ENCODE measurements at regions not wholly inside any gene's neighbourhood (a gene's known extent, or its start where the extent isn't known, plus 50 kb on each side); places are given as distances from the start of the nearest gene placed in this dataset.

DNA sequence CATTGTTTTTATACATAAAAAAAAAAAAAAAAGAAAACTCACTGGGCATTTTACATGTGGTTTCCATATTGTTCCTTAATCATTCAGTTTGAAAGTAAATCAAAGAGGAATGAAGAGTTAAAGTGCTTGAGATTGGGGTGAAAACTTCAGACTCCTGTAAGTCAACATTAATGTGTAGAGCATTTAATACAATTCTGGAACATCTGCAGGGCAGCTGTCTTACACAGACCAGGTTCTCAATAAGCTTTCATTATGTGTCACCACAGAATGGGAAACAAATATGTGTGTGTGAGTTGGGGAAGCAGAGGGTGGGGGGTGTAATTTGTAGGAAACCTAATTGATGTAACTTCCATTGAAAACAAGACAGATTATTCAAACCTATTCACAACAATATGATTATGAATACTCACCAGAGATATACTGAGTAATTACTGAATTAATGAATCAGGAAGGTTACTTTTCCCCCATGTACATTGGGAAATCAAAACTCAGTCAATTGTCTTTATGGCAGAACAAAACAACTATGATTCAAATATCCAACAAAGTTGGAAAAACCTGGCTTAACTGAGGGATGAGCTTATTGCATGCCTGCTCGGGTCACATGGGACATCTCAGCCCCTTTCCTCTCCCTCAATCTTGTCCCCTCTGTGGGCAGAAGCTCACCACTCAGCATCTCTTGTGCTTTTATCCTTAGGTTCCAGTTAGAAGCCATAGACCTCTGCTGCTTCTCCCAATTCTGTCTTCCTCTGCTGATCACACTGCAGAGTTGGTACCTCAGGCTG is 281.2 kb upstream of the THBS1 start:
- H3K4me3 ChIP-seq (replicated peaks in 1 of 3; ENCODE audit: low read depth in 2 of 3, low read length in 3 of 3), result no peak overlapping the region
- WGBS (ENCODE audit: insufficient coverage), result 100% methylated on average over 1 of the region's 1 CpG
- H3K27ac ChIP-seq (ENCODE audit: low read depth in 1 of 2, low read length in 2 of 2), result no peak overlapping the region
- H3K9me3 ChIP-seq (replicated peaks in 1 of 2; ENCODE audit: control insufficient read depth in 1 of 2, insufficient read depth in 1 of 2, low read length in 2 of 2), result no peaks in the 10 kb centered on the region
- peaks cover 12 to 14% of the 10 kb centered on the region in 2 donors for H3K27me3 ChIP-seq (ENCODE audit: control insufficient read depth in 2 of 2, insufficient read depth in 2 of 2, low read length in 2 of 2)
- peak overlapping the region in 1 of 2 donors; percentile 18 for H3K4me3 Mint-ChIP-seq
- no peak for DNase-seq
- H4K20me1 ChIP-seq (ENCODE audit: insufficient read depth, low read length), result no peaks in the 10 kb centered on the region
- no peak overlapping the region for H3K4me2 ChIP-seq (replicated peaks; ENCODE audit: extremely low read depth, low read length, poor library complexity, severe bottlenecking)
- H3K4me1 ChIP-seq (ENCODE audit: control insufficient read depth in 1 of 2, insufficient read depth in 2 of 2, low read length in 2 of 2), result peaks cover 0 to 10% of the 10 kb centered on the region in 2 donors
- H3K27ac Mint-ChIP-seq, result peak overlapping the region in 1 of 7 donors; percentile 1
- no peak overlapping the region for H2AFZ ChIP-seq (ENCODE audit: insufficient read depth, low read depth, low read length, poor library complexity, severe bottlenecking)
- H3K79me2 ChIP-seq (ENCODE audit: insufficient read depth, low read length), result no peaks in the 10 kb centered on the region
- H3K4me1 Mint-ChIP-seq, result peaks cover 16% of the 10 kb centered on the region
- intact Hi-C loops (cut with micrococcal nuclease), result no loop called here
- H3K9me3 Mint-ChIP-seq, result peaks cover 0 to 2% (median 0%) of the 10 kb centered on the region in 7 donors
- H3K9ac ChIP-seq (ENCODE audit: insufficient read depth, low read length, poor library complexity, severe bottlenecking), result no peak overlapping the region
- H3K36me3 ChIP-seq (replicated peaks in 1 of 2; ENCODE audit: control insufficient read depth in 1 of 2, insufficient read depth in 2 of 2, low read length in 2 of 2), result no peaks in the 10 kb centered on the region
- TF ChIP-seq, protein P1, sequence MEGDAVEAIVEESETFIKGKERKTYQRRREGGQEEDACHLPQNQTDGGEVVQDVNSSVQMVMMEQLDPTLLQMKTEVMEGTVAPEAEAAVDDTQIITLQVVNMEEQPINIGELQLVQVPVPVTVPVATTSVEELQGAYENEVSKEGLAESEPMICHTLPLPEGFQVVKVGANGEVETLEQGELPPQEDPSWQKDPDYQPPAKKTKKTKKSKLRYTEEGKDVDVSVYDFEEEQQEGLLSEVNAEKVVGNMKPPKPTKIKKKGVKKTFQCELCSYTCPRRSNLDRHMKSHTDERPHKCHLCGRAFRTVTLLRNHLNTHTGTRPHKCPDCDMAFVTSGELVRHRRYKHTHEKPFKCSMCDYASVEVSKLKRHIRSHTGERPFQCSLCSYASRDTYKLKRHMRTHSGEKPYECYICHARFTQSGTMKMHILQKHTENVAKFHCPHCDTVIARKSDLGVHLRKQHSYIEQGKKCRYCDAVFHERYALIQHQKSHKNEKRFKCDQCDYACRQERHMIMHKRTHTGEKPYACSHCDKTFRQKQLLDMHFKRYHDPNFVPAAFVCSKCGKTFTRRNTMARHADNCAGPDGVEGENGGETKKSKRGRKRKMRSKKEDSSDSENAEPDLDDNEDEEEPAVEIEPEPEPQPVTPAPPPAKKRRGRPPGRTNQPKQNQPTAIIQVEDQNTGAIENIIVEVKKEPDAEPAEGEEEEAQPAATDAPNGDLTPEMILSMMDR (IDR thresholded peaks at IDR 0.05), result no peak
- no peaks in the 10 kb centered on the region for H3K36me3 Mint-ChIP-seq
- H3K27me3 Mint-ChIP-seq (ENCODE audit: low read depth in 3 of 3), result peaks cover 15 to 20% (median 19%) of the 10 kb centered on the region in 3 donors

DNA sequence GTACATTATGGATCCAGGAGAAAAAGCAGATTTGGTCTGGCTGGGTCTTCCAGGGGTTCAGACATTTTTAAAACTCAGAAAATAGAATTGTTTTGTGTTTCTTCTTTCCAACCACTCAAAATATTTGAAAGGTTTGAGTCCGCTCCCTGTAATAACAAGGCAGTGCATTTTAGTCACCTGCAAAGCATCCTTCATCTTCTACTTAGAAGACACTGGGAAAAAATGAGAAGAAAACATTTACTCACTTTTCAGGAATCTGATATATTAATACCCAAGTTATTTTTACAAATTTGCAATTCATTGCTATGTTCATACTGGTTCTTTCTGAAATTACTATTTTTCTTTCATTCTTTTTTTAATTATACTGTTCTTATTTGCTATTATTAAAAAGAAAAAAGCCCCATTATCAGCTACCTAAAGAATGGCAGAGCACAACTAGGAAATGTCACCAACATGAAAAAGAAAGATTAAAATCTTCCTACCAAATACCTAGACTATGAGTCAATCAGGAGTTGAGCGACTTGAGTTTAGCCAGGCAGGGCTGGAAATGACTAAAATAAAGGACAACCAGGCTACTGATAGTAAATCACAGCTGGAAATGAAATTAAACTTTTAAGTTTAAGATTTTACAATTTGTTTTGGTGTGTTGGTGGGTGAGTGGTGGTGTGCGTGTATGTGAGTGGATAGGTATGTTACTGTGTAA is 280.3 kb upstream of the THBS1 start:
- no CpG with 5 or more reads among the region's 3 CpGs for WGBS (ENCODE audit: insufficient coverage)
- intact Hi-C loops (cut with micrococcal nuclease), result no loop called here
- Histone ChIP-seq H2AFZ (ENCODE audit: insufficient read depth, low read depth, low read length, poor library complexity, severe bottlenecking) (no peak overlapping the region), H3K36me3 (replicated peaks in 1 of 2; ENCODE audit: control insufficient read depth in 1 of 2, insufficient read depth in 2 of 2, low read length in 2 of 2) (no peaks in the 10 kb centered on the region), H3K9ac (ENCODE audit: insufficient read depth, low read length, poor library complexity, severe bottlenecking) (no peak overlapping the region), H3K4me1 (ENCODE audit: control insufficient read depth in 1 of 2, insufficient read depth in 2 of 2, low read length in 2 of 2) (peaks cover 0 to 10% of the 10 kb centered on the region in 2 donors), H3K79me2 (ENCODE audit: insufficient read depth, low read length) (no peaks in the 10 kb centered on the region), H3K4me3 (replicated peaks in 1 of 3; ENCODE audit: low read depth in 2 of 3, low read length in 3 of 3) (no peak overlapping the region), H4K20me1 (ENCODE audit: insufficient read depth, low read length) (no peaks in the 10 kb centered on the region), H3K4me2 (replicated peaks; ENCODE audit: extremely low read depth, low read length, poor library complexity, severe bottlenecking) (no peak overlapping the region), H3K27ac (ENCODE audit: low read depth in 1 of 2, low read length in 2 of 2) (no peak overlapping the region), H3K9me3 (replicated peaks in 1 of 2; ENCODE audit: control insufficient read depth in 1 of 2, insufficient read depth in 1 of 2, low read length in 2 of 2) (no peaks in the 10 kb centered on the region), H3K27me3 (ENCODE audit: control insufficient read depth in 2 of 2, insufficient read depth in 2 of 2, low read length in 2 of 2) (peaks cover 14 to 16% of the 10 kb centered on the region in 2 donors)
- H3K27me3 Mint-ChIP-seq (ENCODE audit: low read depth in 3 of 3), result peaks cover 15 to 24% (median 23%) of the 10 kb centered on the region in 3 donors
- H3K4me1 Mint-ChIP-seq, result peaks cover 16% of the 10 kb centered on the region
- peaks cover 0 to 2% (median 0%) of the 10 kb centered on the region in 7 donors for H3K9me3 Mint-ChIP-seq
- H3K4me3 Mint-ChIP-seq, result no peak overlapping the region
- H3K36me3 Mint-ChIP-seq, result no peaks in the 10 kb centered on the region
- no peak for DNase-seq
- TF ChIP-seq, protein P1 (IDR thresholded peaks at IDR 0.05), result no peak
- no peak overlapping the region for H3K27ac Mint-ChIP-seq
